GM18502 (cell line): ENCODE measurements at regions not wholly inside any gene's neighbourhood (a gene's known extent, or its start where the extent isn't known, plus 50 kb on each side); places are given as distances from the start of the nearest gene placed in this dataset.

Experiments
- ATAC-seq: cut with Tn5 transposase; IDR thresholded peaks from one replicate; pipeline ENCODE4 v1.9.1; 2021; ENCODE audit warnings: mild to moderate bottlenecking; ENCODE audit not compliant: unreplicated experiment, poor library complexity

DNA sequence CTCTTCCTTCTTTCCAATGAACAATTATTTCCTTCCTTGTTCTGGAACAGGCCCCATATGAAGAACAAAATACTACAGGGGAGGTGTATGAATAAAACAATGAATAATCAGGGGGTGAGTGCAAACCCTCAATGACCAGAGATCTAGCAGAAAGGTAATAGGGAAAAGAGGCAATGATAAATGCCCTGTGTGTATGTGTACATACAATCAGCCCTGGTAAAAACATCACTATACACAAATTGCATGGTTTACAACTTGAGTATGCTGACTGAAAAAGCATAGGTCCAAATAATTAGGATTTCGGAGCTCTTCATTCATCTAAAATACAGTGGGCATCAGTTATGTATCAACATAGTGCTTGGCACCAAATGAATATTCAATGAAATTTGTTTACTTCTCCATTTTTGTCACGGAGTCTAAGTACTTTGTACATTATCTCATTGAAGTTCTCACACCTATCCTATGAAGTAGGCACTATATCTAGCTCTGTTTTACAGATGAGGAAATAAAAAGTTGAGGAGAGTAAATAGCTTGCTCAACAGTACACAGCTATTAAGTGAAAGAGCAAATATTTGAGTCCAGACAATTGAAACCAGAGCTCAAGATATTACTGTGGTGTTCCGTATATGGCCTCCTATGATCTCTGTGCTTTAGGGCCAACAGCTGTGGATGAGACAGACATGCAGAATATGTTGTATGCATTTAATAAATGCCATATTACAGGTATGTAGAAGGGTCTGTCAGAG is 1065.4 kb downstream of the SORCS3 start:
- ATAC-seq = no peak

- ATAC-seq = no peak
Measured at GRCh38 chr10:105702211-105702610, 1061.1 kb downstream of the SORCS3 start.

GRCh38 chr10:105700218-105700617 is 1059.1 kb downstream of the SORCS3 start:
- ATAC-seq = no peak

GRCh38 chr10:105699504-105699903 is 1058.4 kb downstream of the SORCS3 start:
- no peak for ATAC-seq

DNA sequence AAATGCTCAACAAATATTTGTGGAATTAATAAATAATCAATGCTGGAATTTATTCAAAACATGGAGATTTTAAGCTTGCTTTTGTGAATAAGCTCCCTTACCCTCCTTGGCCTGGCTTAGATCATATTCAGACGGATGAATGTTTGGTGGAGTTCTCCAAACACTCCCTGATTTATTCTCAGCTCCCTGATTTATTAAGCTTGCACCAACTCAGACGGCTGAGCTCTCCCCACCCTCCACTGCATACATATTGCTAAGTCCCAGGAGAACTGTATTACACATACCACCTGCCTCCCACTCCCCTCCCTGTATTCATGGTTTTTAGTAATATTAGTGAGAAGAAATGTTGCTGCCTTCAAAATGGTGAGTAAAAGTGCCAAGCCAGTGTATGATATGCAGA is 1057.5 kb downstream of the SORCS3 start:
- ATAC-seq = no peak

- no peak for ATAC-seq
Measured at GRCh38 chr10:105697290-105697780, 1056.2 kb downstream of the SORCS3 start.

- no peak for ATAC-seq
Measured at GRCh38 chr10:105691811-105692210, 1050.7 kb downstream of the SORCS3 start.

- no peak for ATAC-seq
Measured at GRCh38 chr10:105682911-105683310, 1041.8 kb downstream of the SORCS3 start.

GRCh38 chr10:105681051-105681450 is 1040.0 kb downstream of the SORCS3 start:
- ATAC-seq = no peak

GRCh38 chr10:105679781-105680180 is 1038.7 kb downstream of the SORCS3 start:
- no peak for ATAC-seq

- no peak for ATAC-seq
Measured at GRCh38 chr10:105675333-105675732, 1034.2 kb downstream of the SORCS3 start.

DNA sequence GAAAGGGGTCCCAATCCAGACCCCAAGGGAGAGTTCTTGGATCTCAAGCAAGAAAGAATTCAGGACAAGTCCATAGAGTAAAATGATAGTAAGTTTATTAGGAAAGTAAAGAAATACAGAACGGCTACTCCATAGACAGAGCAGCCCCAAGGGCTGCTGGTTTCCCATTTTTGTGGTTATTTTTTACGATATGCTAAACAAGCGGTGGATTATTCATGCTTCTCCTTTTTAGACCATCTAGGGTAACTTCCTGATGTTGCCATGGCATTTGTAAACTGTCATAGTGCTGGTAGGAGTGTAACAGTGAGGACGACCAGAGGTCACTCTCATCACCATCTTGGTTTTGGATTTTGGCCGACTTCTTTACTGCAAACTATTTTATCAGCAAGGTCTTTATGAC is 1033.4 kb downstream of the SORCS3 start:
- no peak for ATAC-seq

DNA sequence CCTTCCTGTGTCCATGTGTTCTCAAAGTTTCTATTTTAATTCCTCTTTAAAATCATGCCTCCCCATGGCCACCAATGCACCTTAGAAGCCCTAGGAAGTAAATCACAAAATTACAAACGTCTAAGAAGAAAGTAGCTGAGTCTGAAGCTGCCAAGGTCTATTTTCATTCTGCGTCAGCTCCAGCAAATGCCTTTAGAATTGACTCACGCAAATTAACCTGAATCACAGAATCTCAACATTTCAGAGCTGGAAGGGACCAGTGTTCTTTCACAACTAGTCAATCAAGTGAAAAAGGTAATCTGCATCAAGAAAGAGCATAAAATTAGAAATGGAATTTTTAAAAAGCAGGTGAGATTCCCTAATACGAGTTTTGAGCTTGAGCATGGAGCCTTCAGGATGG is 1017.6 kb downstream of the SORCS3 start:
- ATAC-seq = no peak

GRCh38 chr10:105656856-105657255 is 1015.8 kb downstream of the SORCS3 start:
- no peak for ATAC-seq

DNA sequence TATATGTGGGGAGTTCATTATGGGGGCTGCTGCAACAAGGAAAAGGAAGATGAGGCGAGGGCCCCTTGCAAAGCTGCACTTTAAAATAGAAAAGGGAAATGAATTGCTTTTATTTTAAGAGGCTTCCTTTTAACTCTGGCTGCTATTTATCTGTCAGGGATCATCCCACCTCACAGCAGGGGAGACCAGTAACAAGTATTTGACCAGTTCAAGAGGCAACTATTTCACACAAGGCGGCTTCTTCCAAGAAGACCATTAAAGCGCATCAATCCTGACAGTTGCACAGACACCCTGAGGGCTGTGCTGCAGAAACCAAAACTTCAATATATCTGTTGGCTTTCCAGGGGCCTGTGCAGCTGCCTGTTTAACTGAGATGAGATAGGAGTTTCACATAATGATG is 1009.2 kb downstream of the SORCS3 start:
- no peak for ATAC-seq

DNA sequence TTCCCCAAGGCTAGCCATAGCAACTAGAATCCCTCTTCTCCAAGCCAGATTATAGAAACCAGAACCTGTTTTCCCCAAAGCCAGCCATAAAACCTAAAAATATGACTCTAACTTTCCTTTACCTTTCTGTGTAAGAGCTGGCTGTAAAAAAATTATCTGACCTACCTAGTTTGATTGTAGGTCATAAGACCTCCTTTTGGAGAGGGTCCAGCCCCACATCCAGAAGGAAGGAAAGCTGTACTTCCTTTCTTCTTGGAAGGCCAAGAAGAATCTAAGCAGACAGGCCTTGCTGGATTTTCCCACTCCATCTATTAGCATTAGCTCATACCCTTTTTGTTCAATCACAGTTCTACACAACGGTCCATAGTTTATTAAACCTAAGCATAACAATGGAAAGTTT is 1006.3 kb downstream of the SORCS3 start:
- ATAC-seq = no peak

- no peak for ATAC-seq
Measured at GRCh38 chr10:105644978-105645377, 1003.9 kb downstream of the SORCS3 start.

DNA sequence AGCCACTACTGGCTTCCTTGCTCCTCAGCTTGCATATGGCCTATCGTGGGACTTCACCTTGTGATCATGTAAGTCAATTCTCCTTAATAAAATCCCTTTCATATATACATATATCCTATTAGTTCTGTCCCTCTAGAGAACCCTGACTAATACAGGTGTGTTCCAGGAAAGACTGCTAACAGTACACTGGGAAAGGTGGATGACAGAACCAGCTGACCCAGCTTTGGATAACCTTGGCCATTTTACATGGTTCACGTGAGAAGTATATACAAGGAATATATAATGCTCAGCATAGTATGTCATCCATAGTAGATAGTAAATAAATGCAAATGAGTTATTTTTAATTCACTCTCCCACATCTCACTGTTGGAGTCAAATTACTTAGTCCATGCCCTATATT is 1003.5 kb downstream of the SORCS3 start:
- ATAC-seq = no peak

GRCh38 chr10:105644091-105644490 is 1003.0 kb downstream of the SORCS3 start:
- no peak for ATAC-seq

- ATAC-seq = no peak
Measured at GRCh38 chr10:105643660-105644059, 1002.6 kb downstream of the SORCS3 start.

GRCh38 chr10:105634281-105634680 is 993.2 kb downstream of the SORCS3 start:
- ATAC-seq = no peak

- ATAC-seq = no peak
Measured at GRCh38 chr10:105615715-105616365, 974.8 kb downstream of the SORCS3 start.
